GM21526 (cell line): ENCODE measurements at regions not wholly inside any gene's neighbourhood (a gene's known extent, or its start where the extent isn't known, plus 50 kb on each side); places are given as distances from the start of the nearest gene placed in this dataset.

Source experiments
- ATAC-seq: cut with Tn5 transposase; IDR thresholded peaks from one replicate; pipeline ENCODE4 v1.9.1; 2021; ENCODE audit warnings: moderate library complexity; ENCODE audit not compliant: unreplicated experiment, low FRiP score

GRCh38 chr15:70185251-70185711 lies 87.6 kb upstream of the TLE3 start:
- no peak for ATAC-seq

DNA sequence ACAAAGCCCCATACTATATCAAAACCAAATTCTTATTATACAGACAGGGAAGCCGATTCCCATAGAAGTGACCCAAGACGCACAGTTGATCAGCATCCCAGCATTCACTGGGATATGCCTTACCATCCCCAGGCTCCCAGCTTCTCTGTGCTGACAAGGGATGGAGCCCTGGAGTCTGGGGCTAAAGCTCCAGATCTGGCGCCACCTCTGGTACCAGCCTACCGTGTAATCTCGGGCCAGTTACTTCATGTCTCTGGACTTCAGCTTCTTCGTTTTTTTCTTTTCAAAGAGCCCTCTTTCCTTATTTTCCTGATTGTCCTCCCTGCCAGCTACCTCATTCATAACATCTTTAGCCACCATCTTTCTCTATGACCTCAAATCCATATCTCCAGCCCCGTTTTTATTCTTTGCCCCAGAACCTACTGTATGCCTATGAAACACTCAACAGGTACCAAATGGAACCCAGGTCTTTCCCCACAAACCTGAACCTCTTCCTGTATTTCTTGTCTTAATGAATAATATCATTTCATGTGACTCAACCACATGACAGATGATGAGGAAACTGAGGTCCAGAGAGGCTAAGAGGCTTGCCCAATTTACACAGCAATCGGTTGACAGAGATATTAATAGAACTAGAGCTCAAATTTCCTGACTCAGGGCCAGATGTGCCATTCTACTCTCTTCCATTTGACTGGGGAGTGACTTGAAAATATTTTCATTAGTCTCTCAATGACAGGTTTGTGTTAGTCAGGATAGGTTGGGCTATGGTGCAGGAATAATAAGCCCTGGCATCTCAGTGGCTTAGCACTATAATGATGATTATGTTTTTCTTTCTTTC lies 85.4 kb upstream of the TLE3 start:
- ATAC-seq, result no peak

GRCh38 chr15:70181626-70182255 lies 84.0 kb upstream of the TLE3 start:
- no peak for ATAC-seq

- no peak for ATAC-seq
Measured at GRCh38 chr15:70180186-70180875, 82.6 kb upstream of the TLE3 start.

- ATAC-seq, result no peak
Measured at GRCh38 chr15:70179309-70179892, 81.7 kb upstream of the TLE3 start.

GRCh38 chr15:70178335-70179084 lies 80.8 kb upstream of the TLE3 start:
- ATAC-seq, result no peak

- ATAC-seq, result no peak
Measured at GRCh38 chr15:70172566-70173225, 75.0 kb upstream of the TLE3 start.

DNA sequence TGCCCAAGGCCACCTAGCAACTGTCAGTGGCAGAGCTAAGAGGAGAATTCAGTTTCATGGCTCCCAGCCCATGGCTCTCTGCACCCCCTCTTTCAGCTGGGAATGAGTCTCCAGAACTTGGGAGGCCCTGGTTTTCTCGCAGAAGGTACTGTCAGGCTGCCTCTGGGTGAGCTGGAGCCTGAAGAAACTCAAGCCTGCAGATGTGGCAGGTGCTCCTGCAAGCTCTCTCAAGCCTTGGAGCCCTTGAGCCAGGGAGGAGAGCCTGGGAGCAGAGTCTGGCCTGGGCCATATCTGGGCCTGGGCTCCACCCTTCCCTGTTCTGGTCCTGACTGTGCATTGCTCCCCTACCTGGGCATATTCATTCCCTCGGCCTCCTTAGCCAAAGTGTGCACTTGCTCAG lies 74.4 kb upstream of the TLE3 start:
- no peak for ATAC-seq

GRCh38 chr15:70171256-70171886 lies 73.7 kb upstream of the TLE3 start:
- ATAC-seq, result no peak

DNA sequence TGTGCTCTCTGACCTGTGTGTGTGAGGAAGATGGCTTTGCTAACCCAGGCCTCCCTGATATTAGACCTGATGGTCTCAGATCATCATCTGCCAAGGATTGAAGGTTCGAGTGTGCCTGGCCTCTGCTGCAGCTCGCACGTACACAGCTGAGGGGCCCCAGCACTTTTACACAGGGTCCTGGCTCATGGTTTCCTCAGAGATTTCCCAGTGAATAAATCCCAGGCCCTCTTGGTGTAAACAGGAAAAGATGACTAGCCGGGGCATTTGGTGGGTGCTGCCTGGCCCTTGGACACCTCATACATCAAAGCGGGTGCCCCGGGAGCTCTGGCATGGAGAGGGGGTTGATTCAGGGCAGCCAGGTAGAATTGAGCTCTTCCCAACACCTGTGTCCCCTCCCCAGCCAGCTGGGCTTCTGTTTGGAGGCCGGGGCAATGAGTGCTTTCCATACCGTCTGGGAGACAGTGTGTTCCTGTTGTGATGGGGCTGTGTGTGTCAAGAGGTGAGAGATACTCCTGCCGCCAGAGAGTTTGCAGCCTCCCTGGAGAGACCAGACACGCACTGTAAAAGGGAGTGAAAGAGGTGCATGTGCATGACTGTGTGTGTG lies 72.5 kb upstream of the TLE3 start:
- ATAC-seq, result no peak

DNA sequence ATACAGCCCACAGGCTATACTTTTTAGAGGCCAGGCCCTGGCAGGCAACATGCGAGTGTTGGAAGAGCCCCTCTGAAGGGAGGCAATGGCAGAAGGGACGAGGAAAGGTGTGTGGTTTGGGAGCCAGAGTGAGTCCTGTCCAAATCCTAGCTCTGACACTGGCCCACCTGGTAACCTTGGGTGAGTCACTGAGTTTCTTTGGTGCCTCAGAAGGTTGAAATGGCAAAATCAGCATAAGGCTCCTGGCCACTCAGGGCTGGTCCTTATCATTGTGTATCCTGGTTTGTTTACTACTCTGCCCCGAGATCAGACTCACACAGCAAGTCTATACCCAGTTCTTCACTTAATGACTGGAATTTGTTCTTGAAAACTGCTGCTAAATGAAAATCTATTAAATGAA lies 71.4 kb upstream of the TLE3 start:
- no peak for ATAC-seq

DNA sequence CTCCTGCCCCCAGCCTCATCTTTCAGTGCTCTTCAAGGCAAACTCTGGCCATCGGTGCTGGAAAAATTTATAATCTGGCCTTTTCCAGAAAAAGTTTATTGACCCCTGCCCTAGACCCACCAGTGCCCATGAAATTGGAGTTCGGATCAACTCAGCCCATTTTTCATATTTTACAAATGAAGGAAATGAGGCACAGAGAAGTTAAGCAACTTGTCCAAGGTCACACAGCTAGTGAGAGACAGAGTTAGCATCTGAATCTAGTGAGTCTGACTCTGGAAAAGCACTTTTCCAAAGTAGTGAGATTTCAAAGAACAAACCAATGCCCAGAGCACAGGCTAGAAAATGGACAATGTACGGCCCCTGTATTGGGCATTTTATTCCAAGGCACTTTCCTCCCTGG lies 69.4 kb upstream of the TLE3 start:
- ATAC-seq, result no peak

- ATAC-seq, result no peak
Measured at GRCh38 chr15:70166506-70167087, 68.9 kb upstream of the TLE3 start.

- ATAC-seq, result no peak
Measured at GRCh38 chr15:70165716-70166284, 68.1 kb upstream of the TLE3 start.

GRCh38 chr15:70164910-70165715 lies 67.4 kb upstream of the TLE3 start:
- no peak for ATAC-seq

DNA sequence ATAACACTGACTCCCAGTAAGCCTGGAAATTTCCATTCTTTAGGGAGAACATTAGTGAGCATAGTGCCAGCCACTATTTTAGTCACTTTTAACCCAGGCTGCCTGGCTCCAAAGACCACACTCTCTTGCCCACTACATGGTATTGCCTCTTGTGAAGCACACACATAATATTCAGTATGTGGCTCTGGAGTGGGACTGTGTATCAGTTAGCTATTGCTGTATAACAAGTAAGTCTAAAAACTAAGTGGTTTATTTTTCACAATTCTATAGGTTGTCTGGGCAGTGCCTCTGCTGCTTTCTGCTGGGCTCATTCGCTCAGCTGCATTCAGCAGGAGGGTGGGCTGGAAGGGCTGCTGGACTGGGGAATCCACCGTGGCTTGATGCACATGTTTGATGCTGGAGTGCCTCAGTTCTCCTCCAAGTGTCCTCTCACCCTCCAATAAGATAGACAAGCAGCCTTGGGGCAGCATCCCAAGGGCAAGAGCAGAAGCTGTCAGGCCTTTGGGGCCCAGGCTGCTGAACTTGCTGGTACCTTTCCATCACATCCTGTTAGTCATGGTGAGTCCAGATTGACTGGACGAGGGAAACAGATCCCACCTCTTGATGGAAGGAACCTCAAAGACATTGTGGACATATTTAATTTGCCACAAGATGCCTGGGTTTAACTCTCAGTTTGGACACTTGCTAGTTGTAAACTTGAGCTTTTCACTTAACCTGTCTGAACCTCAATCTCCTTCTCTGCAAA lies 66.6 kb upstream of the TLE3 start:
- no peak for ATAC-seq
